ENCODE measurements at regions not wholly inside any gene's neighbourhood (a gene's known extent, or its start where the extent isn't known, plus 50 kb on each side); places are given as distances from the start of the nearest gene placed in this dataset.

GRCh38 chr20:58069796-58070663 is 158.4 kb downstream of the ANKRD60 start:
- Histone ChIP-seq H3K4me3 (ENCODE audit: low read length) (no peak overlapping the region), H3K36me3 (ENCODE audit: insufficient read depth, low read length) (no peaks in the 10 kb centered on the region), H3K27ac (ENCODE audit: low read length) (no peak overlapping the region), H4K20me1 (ENCODE audit: insufficient read depth, low read depth, low read length) (no peaks in the 10 kb centered on the region), H3K9me3 (ENCODE audit: low read length) (no peaks in the 10 kb centered on the region), H3K79me2 (ENCODE audit: low read length) (no peaks in the 10 kb centered on the region), H3K4me2 (ENCODE audit: low read depth, low read length, poor library complexity, severe bottlenecking) (no peak overlapping the region), H3K9me2 (replicated peaks; ENCODE audit: insufficient read depth, low read length) (no peaks in the 10 kb centered on the region), H3K27me3 (ENCODE audit: low read length) (no peaks in the 10 kb centered on the region), H2AFZ (ENCODE audit: low read length) (no peak overlapping the region), H3K4me1 (ENCODE audit: low read length) (no peaks in the 10 kb centered on the region), H3K9ac (ENCODE audit: low read length) (no peak overlapping the region)
- DNase-seq: no peak

GRCh38 chr20:58069207-58069606 is 159.2 kb downstream of the ANKRD60 start:
- Histone ChIP-seq H4K20me1 (ENCODE audit: insufficient read depth, low read depth, low read length) (no peaks in the 10 kb centered on the region), H3K27me3 (ENCODE audit: low read length) (no peaks in the 10 kb centered on the region), H3K79me2 (ENCODE audit: low read length) (no peaks in the 10 kb centered on the region), H2AFZ (ENCODE audit: low read length) (no peak overlapping the region), H3K27ac (ENCODE audit: low read length) (no peak overlapping the region), H3K36me3 (ENCODE audit: insufficient read depth, low read length) (no peaks in the 10 kb centered on the region), H3K4me2 (ENCODE audit: low read depth, low read length, poor library complexity, severe bottlenecking) (no peak overlapping the region), H3K9ac (ENCODE audit: low read length) (no peak overlapping the region), H3K9me3 (ENCODE audit: low read length) (no peaks in the 10 kb centered on the region), H3K9me2 (replicated peaks; ENCODE audit: insufficient read depth, low read length) (no peaks in the 10 kb centered on the region), H3K4me1 (ENCODE audit: low read length) (no peaks in the 10 kb centered on the region), H3K4me3 (ENCODE audit: low read length) (no peak overlapping the region)
- DNase-seq: no peak

- no peak overlapping the region for H2AFZ ChIP-seq (ENCODE audit: low read length)
- no peaks in the 10 kb centered on the region for H3K4me1 ChIP-seq (ENCODE audit: low read length)
- H3K27ac ChIP-seq (ENCODE audit: low read length): no peak overlapping the region
- H3K9me2 ChIP-seq (replicated peaks; ENCODE audit: insufficient read depth, low read length): no peaks in the 10 kb centered on the region
- H3K79me2 ChIP-seq (ENCODE audit: low read length): no peaks in the 10 kb centered on the region
- no peak overlapping the region for H3K4me3 ChIP-seq (ENCODE audit: low read length)
- H3K9ac ChIP-seq (ENCODE audit: low read length): no peak overlapping the region
- DNase-seq: no peak
- H3K36me3 ChIP-seq (ENCODE audit: insufficient read depth, low read length): no peaks in the 10 kb centered on the region
- no peak overlapping the region for H3K4me2 ChIP-seq (ENCODE audit: low read depth, low read length, poor library complexity, severe bottlenecking)
- H3K9me3 ChIP-seq (ENCODE audit: low read length): no peaks in the 10 kb centered on the region
- H3K27me3 ChIP-seq (ENCODE audit: low read length): no peaks in the 10 kb centered on the region
- no peaks in the 10 kb centered on the region for H4K20me1 ChIP-seq (ENCODE audit: insufficient read depth, low read depth, low read length)
These were observed 162.7 kb downstream of the ANKRD60 start for GRCh38 chr20:58065508-58066361.

DNA sequence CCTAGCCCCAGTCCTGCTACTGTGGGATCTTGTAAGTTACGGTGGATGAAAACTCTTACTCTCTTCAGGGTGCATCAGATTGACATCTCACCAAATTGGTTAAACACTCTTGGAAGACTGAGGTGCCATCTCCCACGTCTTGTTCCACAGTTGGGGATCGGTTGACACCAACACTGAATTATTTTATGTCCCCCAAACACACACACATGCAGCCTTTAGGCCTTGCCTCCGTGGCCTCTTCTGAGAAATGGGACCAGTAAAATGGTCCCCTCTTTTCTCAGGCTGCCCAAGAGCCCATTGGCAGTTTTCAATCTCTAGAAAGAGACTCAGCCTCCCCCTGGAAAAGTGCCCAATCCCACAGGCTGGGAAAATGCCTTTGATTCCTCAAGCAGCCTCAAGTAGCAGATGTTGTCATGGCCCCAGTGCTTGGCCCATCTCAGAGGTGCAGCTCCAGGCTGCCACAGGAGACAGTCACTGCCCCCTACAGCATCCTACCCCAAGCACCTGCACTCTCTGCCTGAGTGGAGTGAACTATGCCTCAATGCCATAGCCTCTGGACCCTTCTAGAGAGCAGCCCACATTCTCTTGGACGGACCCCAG is 163.9 kb downstream of the ANKRD60 start:
- Histone ChIP-seq H2AFZ (ENCODE audit: low read length) (no peak overlapping the region), H3K9me2 (replicated peaks; ENCODE audit: insufficient read depth, low read length) (no peaks in the 10 kb centered on the region), H4K20me1 (ENCODE audit: insufficient read depth, low read depth, low read length) (no peaks in the 10 kb centered on the region), H3K27ac (ENCODE audit: low read length) (no peak overlapping the region), H3K4me3 (ENCODE audit: low read length) (no peak overlapping the region), H3K27me3 (ENCODE audit: low read length) (no peaks in the 10 kb centered on the region), H3K36me3 (ENCODE audit: insufficient read depth, low read length) (no peaks in the 10 kb centered on the region), H3K9ac (ENCODE audit: low read length) (no peak overlapping the region), H3K4me1 (ENCODE audit: low read length) (no peaks in the 10 kb centered on the region), H3K79me2 (ENCODE audit: low read length) (no peaks in the 10 kb centered on the region), H3K9me3 (ENCODE audit: low read length) (no peaks in the 10 kb centered on the region), H3K4me2 (ENCODE audit: low read depth, low read length, poor library complexity, severe bottlenecking) (no peak overlapping the region)
- DNase-seq: no peak

- no peaks in the 10 kb centered on the region for H4K20me1 ChIP-seq (ENCODE audit: insufficient read depth, low read depth, low read length)
- no peaks in the 10 kb centered on the region for H3K79me2 ChIP-seq (ENCODE audit: low read length)
- H2AFZ ChIP-seq (ENCODE audit: low read length): no peak overlapping the region
- H3K4me1 ChIP-seq (ENCODE audit: low read length): no peaks in the 10 kb centered on the region
- H3K27me3 ChIP-seq (ENCODE audit: low read length): no peaks in the 10 kb centered on the region
- no peaks in the 10 kb centered on the region for H3K9me3 ChIP-seq (ENCODE audit: low read length)
- no peak overlapping the region for H3K9ac ChIP-seq (ENCODE audit: low read length)
- H3K4me2 ChIP-seq (ENCODE audit: low read depth, low read length, poor library complexity, severe bottlenecking): no peak overlapping the region
- no peak overlapping the region for H3K4me3 ChIP-seq (ENCODE audit: low read length)
- H3K27ac ChIP-seq (ENCODE audit: low read length): no peak overlapping the region
- no peak for DNase-seq
- H3K36me3 ChIP-seq (ENCODE audit: insufficient read depth, low read length): no peaks in the 10 kb centered on the region
- H3K9me2 ChIP-seq (replicated peaks; ENCODE audit: insufficient read depth, low read length): no peaks in the 10 kb centered on the region
These were observed 169.3 kb downstream of the ANKRD60 start for GRCh38 chr20:58059260-58059544.

DNA sequence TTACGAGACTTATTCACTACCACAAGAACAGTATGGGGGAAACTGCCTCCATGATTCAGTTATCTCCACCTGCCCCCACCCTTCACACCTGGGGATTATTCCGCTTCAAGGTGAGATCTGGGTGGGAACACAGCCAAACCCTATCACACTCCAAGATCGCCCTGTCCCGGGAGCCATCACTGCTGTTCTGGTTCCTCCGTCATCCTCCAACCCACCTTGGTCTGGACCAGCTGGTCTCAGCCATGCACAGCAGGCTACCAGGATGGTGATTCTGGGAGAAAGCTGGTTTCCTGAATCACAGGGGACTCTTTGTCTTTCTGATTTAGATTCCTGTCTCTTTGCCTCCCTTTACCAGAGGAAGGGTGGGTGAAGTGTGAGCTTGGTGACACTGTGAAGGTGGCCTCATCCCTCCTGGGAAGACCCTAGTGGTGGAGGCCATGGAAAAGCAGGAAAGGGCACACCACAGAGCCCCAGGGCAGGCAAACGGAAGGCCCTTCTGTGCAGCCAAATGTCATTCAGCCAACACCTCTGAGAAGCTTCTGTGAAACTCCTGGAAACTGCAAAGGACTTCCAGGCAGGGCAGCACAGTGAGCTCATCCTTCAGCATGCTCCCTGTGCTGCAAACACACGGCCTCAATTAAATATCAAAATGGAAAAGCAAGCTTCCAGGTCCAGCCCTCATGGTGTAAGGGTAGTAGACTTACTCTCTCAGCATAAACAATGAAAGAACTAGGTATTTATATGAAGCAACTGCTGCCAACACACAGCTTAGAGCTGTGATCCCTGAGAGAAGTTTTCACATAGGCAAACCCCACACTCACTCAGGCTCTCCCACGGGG is 169.8 kb downstream of the ANKRD60 start:
- H2AFZ ChIP-seq (ENCODE audit: low read length): no peak overlapping the region
- no peak overlapping the region for H3K27ac ChIP-seq (ENCODE audit: low read length)
- no peak overlapping the region for H3K9ac ChIP-seq (ENCODE audit: low read length)
- no peak overlapping the region for H3K4me2 ChIP-seq (ENCODE audit: low read depth, low read length, poor library complexity, severe bottlenecking)
- no peaks in the 10 kb centered on the region for H4K20me1 ChIP-seq (ENCODE audit: insufficient read depth, low read depth, low read length)
- H3K4me3 ChIP-seq (ENCODE audit: low read length): no peak overlapping the region
- H3K4me1 ChIP-seq (ENCODE audit: low read length): no peaks in the 10 kb centered on the region
- H3K9me3 ChIP-seq (ENCODE audit: low read length): no peaks in the 10 kb centered on the region
- no peaks in the 10 kb centered on the region for H3K9me2 ChIP-seq (replicated peaks; ENCODE audit: insufficient read depth, low read length)
- no peaks in the 10 kb centered on the region for H3K79me2 ChIP-seq (ENCODE audit: low read length)
- no peaks in the 10 kb centered on the region for H3K36me3 ChIP-seq (ENCODE audit: insufficient read depth, low read length)
- DNase-seq: no peak
- no peaks in the 10 kb centered on the region for H3K27me3 ChIP-seq (ENCODE audit: low read length)

DNA sequence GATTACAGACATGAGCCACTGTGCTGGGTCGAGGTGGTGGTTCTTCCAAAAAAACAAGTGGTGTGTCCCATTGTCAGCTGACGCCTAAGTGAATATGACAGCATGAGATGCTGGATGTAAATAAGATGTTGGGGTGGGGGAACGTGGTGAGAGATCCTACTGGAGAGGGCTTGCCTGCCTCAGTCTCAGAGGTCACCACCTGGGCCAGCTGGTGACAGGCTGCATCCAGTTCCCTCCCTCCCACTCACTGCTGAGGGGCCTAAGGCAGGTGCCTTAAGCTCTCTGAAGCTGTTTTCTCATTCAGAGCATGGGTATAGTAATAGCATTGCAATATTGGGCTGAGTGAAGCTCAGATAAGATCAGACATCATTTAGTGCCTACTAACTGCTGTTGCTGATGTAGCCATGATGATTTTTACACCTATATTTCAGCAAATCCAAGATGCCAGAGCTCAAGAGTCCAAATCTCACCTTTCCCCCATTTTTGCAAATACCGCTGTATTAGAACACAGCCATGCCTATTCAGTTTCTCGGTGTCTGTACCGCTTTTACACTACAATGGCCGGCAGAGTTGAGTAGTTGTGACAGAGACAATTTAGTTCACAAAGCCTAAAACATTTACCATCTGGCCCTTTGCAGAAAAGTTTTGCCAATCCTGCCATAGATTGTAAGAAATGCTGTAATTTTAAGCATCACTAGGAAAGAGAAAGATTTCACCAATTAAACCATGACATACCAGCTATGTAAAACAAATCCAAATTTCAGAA is 171.3 kb downstream of the ANKRD60 start:
- H3K36me3 ChIP-seq (ENCODE audit: insufficient read depth, low read length): no peaks in the 10 kb centered on the region
- H3K27ac ChIP-seq (ENCODE audit: low read length): no peak overlapping the region
- H3K27me3 ChIP-seq (ENCODE audit: low read length): no peaks in the 10 kb centered on the region
- H2AFZ ChIP-seq (ENCODE audit: low read length): no peak overlapping the region
- H3K9me2 ChIP-seq (replicated peaks; ENCODE audit: insufficient read depth, low read length): no peaks in the 10 kb centered on the region
- no peak overlapping the region for H3K4me2 ChIP-seq (ENCODE audit: low read depth, low read length, poor library complexity, severe bottlenecking)
- H4K20me1 ChIP-seq (ENCODE audit: insufficient read depth, low read depth, low read length): no peaks in the 10 kb centered on the region
- no peak overlapping the region for H3K9ac ChIP-seq (ENCODE audit: low read length)
- no peaks in the 10 kb centered on the region for H3K4me1 ChIP-seq (ENCODE audit: low read length)
- no peak for DNase-seq
- H3K4me3 ChIP-seq (ENCODE audit: low read length): no peak overlapping the region
- H3K79me2 ChIP-seq (ENCODE audit: low read length): no peaks in the 10 kb centered on the region
- H3K9me3 ChIP-seq (ENCODE audit: low read length): no peaks in the 10 kb centered on the region

All from Karpas-422 (cell line).